ENCODE measurements at regions not wholly inside any gene's neighbourhood (a gene's known extent, or its start where the extent isn't known, plus 50 kb on each side); places are given as distances from the start of the nearest gene placed in this dataset.

GRCh38 chr9:87181670-87182069, 234.4 kb upstream of the GAS1 start:
- ATAC-seq, result no peak
- Histone ChIP-seq H3K4me1 (no peaks in the 10 kb centered on the region), H3K36me3 (no peaks in the 10 kb centered on the region), H3K27me3 (no peaks in the 10 kb centered on the region), H3K4me3 (no peak overlapping the region), H3K27ac (no peak overlapping the region), H3K9me3 (no peaks in the 10 kb centered on the region)
- WGBS, 2 donors, result 67 to 83% methylated on average over 1 of the region's 1 CpG
- no peak for FAIRE-seq
- intact Hi-C loops (cut with DNase I), result no loop called here
- DNase-seq, result no peak
- no peak for TF ChIP-seq CTCF (IDR thresholded peaks at IDR 0.05)

- Histone ChIP-seq H3K9me3 (no peaks in the 10 kb centered on the region), H3K27me3 (no peaks in the 10 kb centered on the region), H3K27ac (no peak overlapping the region), H3K4me3 (no peak overlapping the region), H3K36me3 (no peaks in the 10 kb centered on the region), H3K4me1 (no peaks in the 10 kb centered on the region)
- ATAC-seq (no peak), FAIRE-seq (no peak), DNase-seq (no peak)
- WGBS, 2 donors, result 76 to 82% methylated on average over 6 of the region's 6 CpGs
- intact Hi-C loops (cut with DNase I), result no loop called here
- TF ChIP-seq CTCF (IDR thresholded peaks at IDR 0.05), result no peak
Measured at GRCh38 chr9:87184956-87185642, 237.8 kb upstream of the GAS1 start.

GRCh38 chr9:87187656-87188055, 240.3 kb upstream of the GAS1 start:
- intact Hi-C loops (cut with DNase I), result no loop called here
- 69 to 77% methylated on average over 4 of the region's 4 CpGs for WGBS, 2 donors
- no peaks in the 10 kb centered on the region for H3K36me3 ChIP-seq
- no peak for DNase-seq
- H3K27ac ChIP-seq, result no peak overlapping the region
- H3K4me1 ChIP-seq, result no peaks in the 10 kb centered on the region
- H3K27me3 ChIP-seq, result no peaks in the 10 kb centered on the region
- no peak overlapping the region for H3K4me3 ChIP-seq
- no peaks in the 10 kb centered on the region for H3K9me3 ChIP-seq
- FAIRE-seq, result no peak
- no peak for TF ChIP-seq CTCF (IDR thresholded peaks at IDR 0.05)
- ATAC-seq, result no peak

GRCh38 chr9:87189006-87189405, 241.7 kb upstream of the GAS1 start:
- intact Hi-C loops (cut with DNase I), result no loop called here
- FAIRE-seq (no peak), DNase-seq (no peak), ATAC-seq (no peak)
- no peak overlapping the region for H3K4me3 ChIP-seq
- TF ChIP-seq CTCF (IDR thresholded peaks at IDR 0.05), result no peak
- 77 to 78% methylated on average over 4 of the region's 4 CpGs for WGBS, 2 donors
- H3K27me3 ChIP-seq, result no peaks in the 10 kb centered on the region
- H3K4me1 ChIP-seq, result no peaks in the 10 kb centered on the region
- no peak overlapping the region for H3K27ac ChIP-seq
- H3K36me3 ChIP-seq, result no peaks in the 10 kb centered on the region
- H3K9me3 ChIP-seq, result no peaks in the 10 kb centered on the region

GRCh38 chr9:87193151-87193550, 245.8 kb upstream of the GAS1 start:
- no peaks in the 10 kb centered on the region for H3K27me3 ChIP-seq
- H3K4me1 ChIP-seq, result no peaks in the 10 kb centered on the region
- no peak for TF ChIP-seq CTCF (IDR thresholded peaks at IDR 0.05)
- H3K9me3 ChIP-seq, result no peaks in the 10 kb centered on the region
- no peak for ATAC-seq
- no peak overlapping the region for H3K4me3 ChIP-seq
- no peak for FAIRE-seq
- no peaks in the 10 kb centered on the region for H3K36me3 ChIP-seq
- no peak for DNase-seq
- H3K27ac ChIP-seq, result no peak overlapping the region
- WGBS, 2 donors, result 87 to 93% methylated on average over 1 of the region's 1 CpG
- intact Hi-C loops (cut with DNase I), result no loop called here

Data from pancreas (tissue), 10 donors.